ENCODE measurements at regions not wholly inside any gene's neighbourhood (a gene's known extent, or its start where the extent isn't known, plus 50 kb on each side); places are given as distances from the start of the nearest gene placed in this dataset.
"Not testable (repeated sequence)": the region's sequence is repeated elsewhere in the genome, so short reads cannot be mapped to it uniquely, and the experiment has no call there.

DNA sequence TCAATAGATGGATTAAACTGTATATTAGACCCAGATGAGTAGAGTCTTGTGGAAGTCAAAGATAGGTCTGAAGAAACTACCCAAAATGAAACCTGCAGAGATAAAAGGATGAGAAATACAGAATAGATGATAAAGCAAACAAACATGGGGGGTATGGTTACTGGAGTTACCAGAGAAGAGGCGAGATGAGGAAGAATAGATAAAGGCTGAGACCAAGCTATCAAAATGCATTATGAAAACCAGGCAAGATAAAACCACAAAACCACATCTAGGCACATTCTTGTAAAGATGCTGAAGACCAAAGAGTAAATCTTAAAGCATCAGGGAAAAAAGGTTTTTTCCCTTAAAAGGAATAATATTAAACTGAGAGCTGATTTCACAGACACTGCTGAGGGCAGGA, 271.8 kb upstream of the NBPF12 start:
- DNase-seq (ENCODE audit: low read depth); in situ Hi-C loops (cut with HindIII; ENCODE audit: low pct_unique_long_range_greater_than_20kb, low sequenced_read_pairs): not testable (repeated sequence)

DNA sequence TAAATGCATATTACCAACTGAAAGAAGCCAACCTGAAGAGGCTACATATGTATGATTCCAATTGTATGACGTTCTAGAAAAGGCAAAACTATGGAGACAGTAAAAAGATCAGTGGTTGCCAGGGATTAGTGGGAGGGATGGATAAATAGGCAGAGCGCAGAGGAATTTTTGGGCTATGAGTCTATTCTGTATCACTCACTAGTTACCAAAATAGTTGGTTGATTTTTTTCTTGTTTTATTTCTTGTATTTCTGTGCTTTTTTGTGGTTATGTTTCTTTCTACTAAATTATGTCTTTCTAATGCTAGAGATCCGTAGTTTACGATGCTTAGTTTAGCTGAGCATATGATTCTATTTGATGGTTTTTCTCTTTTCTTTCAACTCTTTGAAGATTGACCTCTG, 277.9 kb upstream of the NBPF12 start:
- in situ Hi-C loops (cut with HindIII; ENCODE audit: low pct_unique_long_range_greater_than_20kb, low sequenced_read_pairs) = not testable (repeated sequence)

DNA sequence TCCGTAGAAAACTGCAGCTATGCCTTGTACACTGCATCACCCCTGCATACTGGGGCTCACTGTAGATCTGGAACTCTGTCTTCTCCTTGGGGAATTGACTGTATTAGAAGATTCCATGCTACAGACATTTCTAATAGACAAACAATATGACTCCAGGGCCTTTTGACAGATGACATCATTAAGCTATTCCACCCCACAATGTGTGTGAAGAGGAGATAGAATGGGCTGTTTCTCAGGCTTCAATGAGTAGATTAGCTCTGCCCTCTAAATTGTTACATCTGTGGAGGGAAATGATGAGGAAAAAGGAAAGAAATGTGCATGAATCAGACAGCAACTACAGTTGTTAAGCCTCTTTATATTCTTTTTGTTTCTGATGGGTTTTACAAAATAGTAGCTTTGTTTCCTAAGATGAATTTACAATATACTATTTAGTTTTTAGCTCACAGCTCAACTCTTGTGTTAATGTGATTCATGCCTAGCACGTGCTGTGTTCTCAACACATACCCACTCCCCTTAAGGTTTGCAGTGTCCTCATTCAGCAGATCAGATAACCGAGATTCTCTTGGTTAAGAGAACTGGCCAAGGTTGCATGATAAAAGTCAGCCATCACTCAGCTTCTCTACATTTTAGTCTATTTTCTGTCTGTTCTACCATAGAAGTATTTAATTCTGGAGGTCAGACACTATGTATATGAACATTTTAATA, 281.6 kb upstream of the NBPF12 start:
- in situ Hi-C loops (cut with HindIII; ENCODE audit: low pct_unique_long_range_greater_than_20kb, low sequenced_read_pairs); DNase-seq (ENCODE audit: low read depth): not testable (repeated sequence)

More for the DNA sequence above, 277.9 kb upstream of the NBPF12 start:
- DNase-seq (ENCODE audit: low read depth) = not testable (repeated sequence)

DNA sequence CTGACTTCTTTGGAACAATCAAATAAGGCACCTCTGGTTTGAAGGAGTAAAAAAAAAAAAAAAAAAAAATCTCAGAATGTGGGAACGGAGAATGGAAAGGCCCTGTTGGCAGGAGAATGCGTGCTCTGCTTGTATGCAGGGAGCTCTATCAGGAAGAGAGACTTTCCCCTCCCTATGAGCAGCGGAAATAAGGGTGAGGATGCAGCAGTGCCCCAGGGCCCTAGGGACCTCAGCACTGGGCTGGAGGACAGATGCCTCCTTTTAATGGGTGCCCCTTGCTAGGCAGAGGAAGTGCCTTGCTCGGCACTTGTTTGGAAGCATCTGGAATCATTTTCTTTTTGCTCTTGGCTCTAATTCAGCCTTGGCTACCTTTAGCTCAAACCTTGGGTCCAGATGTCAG, 283.4 kb upstream of the NBPF12 start:
- DNase-seq (ENCODE audit: low read depth); in situ Hi-C loops (cut with HindIII; ENCODE audit: low pct_unique_long_range_greater_than_20kb, low sequenced_read_pairs): not testable (repeated sequence)

DNA sequence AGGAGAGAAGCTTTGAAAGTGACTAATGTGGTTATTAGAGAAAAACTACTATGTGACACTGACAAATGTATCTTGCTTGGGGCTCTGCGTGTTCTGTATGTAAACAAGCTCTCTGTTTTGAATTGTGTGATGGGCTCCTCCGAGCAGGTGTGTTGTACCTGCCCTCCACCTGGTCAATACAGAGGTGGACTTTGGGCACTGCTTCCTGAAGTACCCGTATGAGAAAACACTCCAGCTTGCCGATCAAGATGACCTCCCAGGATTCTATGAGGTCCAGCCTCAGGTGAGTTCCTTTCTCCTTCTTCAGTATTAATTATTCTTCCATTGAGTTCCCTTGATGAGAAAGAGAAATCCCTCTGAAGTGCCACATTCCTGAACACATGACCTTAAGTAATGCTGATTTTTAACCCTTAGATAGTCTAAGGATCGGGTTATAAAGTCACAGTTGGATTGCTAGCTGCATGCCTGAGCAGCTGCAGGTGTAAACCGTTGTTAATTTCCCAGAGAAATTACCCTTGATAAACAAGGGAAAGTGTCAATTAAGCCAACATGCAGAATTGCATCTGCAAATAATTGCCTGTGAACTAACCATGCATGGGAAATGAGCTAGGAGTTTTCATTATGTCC, 292.0 kb upstream of the NBPF12 start:
- in situ Hi-C loops (cut with HindIII; ENCODE audit: low pct_unique_long_range_greater_than_20kb, low sequenced_read_pairs); DNase-seq (ENCODE audit: low read depth): not testable (repeated sequence)

DNA sequence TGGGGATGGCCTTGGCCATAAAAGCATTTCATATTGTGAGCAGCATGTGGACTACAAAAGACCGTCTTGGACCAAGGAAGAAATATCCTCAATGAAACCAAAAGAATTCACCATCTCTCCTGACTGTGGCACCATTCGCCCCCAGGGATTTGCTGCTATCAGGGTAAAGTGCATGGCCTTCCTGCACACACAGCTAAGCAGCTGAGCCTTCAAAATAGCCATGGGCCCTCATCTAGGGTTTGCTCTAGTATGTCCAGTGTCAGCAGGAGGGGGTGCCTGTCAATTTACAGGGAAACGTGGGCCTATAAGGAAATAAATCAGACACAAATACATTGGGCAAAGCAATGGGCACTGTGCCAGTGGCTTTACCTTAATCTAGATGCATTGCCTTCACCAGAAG, 296.6 kb upstream of the NBPF12 start:
- in situ Hi-C loops (cut with HindIII; ENCODE audit: low pct_unique_long_range_greater_than_20kb, low sequenced_read_pairs); DNase-seq (ENCODE audit: low read depth): not testable (repeated sequence)

DNA sequence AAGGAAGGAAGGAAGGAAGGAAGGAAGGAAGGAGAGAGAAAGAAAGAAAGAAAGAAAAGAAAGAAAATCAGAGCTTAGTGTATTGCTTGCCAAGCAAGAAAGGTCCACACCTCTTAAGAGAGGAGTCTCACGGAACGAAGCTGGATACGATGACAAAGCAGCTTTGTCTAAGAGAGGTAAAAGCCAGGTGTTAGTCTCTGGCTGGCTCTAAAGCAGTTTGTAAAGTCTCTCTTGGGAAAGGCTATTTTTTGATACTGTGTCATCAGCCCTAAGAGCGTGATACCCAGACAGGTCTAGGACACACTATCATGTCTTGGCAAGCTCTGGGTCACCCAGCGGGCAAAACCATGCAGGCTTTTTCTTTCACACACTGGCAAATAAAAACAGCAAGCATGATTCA, 297.5 kb upstream of the NBPF12 start:
- DNase-seq (ENCODE audit: low read depth); in situ Hi-C loops (cut with HindIII; ENCODE audit: low pct_unique_long_range_greater_than_20kb, low sequenced_read_pairs): not testable (repeated sequence)

DNA sequence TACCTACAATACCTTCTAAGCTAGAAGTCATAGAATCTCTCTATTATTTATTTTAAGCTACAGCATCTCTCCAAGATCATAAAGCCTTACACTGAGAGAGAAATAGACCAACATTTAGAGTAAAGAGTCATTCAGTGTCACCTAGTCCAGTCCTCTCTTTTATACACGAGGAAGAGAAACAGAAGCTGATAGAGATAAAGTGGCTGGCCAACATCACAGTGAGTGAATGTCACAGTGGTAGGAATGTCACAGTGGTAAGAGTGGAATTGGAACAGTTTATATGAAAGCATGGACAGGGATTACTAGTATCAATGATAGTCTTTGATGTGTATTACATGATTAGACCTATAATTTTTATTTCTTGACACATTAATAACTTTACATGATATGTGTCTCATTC, 307.8 kb upstream of the NBPF12 start:
- not testable (repeated sequence) for DNase-seq (ENCODE audit: low read depth)

DNA sequence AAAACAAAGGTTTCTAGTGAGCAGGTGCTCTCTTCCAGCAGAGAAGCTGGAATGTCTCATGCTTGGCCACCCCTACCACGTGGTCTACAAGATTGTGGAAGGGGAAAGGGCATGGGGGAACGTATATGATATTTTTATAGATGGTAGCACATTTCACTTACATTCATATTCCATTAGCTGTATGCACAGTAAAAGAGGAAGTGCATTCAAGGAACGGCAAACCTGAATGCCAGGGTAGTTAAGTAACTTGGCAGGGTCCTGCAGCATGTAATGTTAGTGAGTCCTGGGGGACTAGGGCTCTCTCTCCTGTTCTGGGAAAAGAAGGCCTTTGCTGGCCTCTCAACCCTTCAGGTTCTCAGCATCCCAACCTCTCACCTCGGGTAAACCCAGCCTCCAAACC, 319.5 kb upstream of the NBPF12 start:
- DNase-seq (ENCODE audit: low read depth); in situ Hi-C loops (cut with HindIII; ENCODE audit: low pct_unique_long_range_greater_than_20kb, low sequenced_read_pairs): not testable (repeated sequence)

More for the DNA sequence above, 307.8 kb upstream of the NBPF12 start:
- in situ Hi-C loops (cut with HindIII; ENCODE audit: low pct_unique_long_range_greater_than_20kb, low sequenced_read_pairs) = not testable (repeated sequence)

DNA sequence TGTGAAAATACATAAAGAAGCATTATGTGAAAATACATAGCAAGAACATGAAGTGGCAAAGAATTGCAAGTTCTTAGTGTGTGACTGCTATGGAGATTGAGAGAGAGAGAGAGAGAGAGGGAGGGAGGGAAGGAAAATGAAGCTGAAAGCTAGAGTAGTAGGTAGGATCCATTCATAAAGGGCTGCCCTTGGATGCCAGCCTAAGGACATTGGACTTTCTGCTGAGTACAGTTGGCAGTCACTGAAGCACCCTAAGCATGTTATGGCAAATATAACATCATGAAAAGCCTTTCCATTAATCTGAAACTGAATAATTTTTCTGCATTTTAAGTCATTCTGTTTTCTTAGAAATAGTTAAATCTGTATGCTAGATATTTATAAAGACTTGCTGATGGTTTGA, 333.4 kb upstream of the NBPF12 start:
- in situ Hi-C loops (cut with HindIII; ENCODE audit: low pct_unique_long_range_greater_than_20kb, low sequenced_read_pairs) = not testable (repeated sequence)

DNA sequence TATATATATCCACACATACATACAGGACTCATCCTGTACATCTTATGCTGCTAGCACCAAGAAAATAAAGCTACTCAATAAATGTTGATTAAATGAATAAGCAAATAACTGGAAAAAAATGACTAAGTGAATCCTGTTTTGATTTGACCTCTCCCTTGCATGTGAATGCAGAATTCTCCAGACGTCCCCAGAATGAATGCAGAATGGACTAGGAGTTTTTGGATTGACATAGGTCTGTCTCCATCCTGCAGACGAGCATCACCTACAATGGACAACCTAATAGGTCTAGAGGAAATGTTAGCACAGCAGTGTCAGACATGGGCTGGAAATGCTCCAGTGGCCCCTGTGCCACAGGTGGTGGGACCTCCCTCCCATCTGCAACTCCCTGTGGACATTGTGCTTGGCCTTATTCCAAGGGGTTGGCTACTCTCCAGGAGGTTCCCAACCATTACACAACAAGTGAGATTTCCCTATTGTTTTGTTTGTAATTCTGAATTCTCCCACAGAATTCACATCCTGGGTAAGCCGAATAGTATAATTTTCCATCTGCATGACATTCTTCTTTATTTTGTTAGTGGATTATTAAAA, 337.3 kb upstream of the NBPF12 start:
- in situ Hi-C loops (cut with HindIII; ENCODE audit: low pct_unique_long_range_greater_than_20kb, low sequenced_read_pairs); DNase-seq (ENCODE audit: low read depth): not testable (repeated sequence)

More for the DNA sequence above, 333.4 kb upstream of the NBPF12 start:
- DNase-seq (ENCODE audit: low read depth) = not testable (repeated sequence)

DNA sequence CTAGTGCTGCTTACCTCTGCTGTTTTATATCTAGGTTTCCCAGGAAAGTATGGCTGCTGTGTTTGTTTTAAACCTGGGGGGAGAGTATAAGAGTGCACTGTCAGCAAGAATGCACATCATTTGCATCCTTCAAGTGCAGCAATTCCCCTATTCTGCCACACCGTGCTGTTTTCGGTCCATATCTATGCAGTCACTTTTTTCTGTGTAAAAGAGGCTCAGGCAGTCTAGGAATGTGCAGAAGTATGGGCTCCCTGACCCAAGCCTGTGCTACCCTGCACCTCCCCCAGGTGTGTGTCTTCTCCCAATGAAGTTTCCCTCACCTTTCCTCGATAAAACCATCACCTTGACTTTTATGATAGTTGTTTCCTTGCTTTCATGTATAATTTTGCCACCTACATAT, 338.2 kb upstream of the NBPF12 start:
- in situ Hi-C loops (cut with HindIII; ENCODE audit: low pct_unique_long_range_greater_than_20kb, low sequenced_read_pairs); DNase-seq (ENCODE audit: low read depth): not testable (repeated sequence)

DNA sequence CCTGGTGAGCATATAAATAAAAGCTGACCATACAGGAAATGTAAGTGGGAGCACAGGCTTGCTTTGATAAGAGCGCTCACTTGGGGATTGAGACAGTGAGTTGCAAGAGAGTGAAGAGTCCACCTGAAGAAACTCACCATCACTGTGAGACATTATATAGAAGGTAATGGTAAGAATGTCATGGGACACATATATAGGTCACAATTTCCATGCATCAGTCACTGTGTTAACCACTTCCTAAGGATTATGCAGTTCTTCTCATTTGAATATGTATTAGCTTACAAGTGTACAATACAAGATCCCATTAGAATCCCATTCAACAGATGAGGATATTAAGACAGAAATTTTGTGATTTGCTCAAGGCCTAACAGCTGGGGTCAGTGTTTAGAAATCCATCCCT, 352.4 kb upstream of the NOTCH2NLA start:
- in situ Hi-C loops (cut with HindIII; ENCODE audit: low pct_unique_long_range_greater_than_20kb, low sequenced_read_pairs); DNase-seq (ENCODE audit: low read depth): not testable (repeated sequence)

DNA sequence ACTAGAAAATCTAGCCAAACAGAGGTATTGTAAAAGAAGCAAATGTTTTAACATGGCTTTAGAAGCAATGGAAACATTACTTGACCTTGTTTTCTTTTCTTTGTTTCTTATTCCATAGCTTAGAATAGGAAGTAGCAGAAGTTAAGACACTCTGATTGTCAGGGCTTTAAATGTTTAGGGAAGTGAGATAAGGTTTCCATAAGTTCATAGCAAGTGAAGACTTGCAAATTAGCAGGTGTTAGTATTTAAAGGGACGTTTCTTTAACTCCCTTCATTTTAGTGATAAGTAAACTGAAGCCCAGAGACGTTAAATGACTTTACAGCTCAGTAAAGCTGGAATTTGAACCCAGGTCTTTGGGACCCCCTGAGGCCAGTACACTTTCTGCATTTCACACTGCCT, 338.7 kb upstream of the NOTCH2NLA start:
- DNase-seq (ENCODE audit: low read depth); in situ Hi-C loops (cut with HindIII; ENCODE audit: low pct_unique_long_range_greater_than_20kb, low sequenced_read_pairs): not testable (repeated sequence)

DNA sequence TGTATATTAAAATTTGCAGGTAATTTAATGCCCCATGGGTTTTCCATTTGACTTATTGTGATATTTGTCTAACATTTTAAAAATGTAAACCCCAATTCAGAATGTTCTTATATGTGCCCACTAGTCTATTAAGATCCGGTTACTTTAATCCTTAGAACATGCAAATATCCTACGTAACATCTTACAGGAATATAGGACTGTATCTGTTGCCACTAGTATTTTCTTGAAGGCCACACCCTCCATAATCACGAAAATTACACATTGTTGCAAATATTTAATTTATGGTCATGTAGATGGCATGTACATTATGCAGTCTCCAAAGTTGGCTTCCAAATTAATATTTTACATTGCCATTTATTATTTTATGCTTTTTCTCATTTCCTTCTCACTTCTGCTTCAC, 329.2 kb upstream of the NOTCH2NLA start:
- in situ Hi-C loops (cut with HindIII; ENCODE audit: low pct_unique_long_range_greater_than_20kb, low sequenced_read_pairs); DNase-seq (ENCODE audit: low read depth): not testable (repeated sequence)

DNA sequence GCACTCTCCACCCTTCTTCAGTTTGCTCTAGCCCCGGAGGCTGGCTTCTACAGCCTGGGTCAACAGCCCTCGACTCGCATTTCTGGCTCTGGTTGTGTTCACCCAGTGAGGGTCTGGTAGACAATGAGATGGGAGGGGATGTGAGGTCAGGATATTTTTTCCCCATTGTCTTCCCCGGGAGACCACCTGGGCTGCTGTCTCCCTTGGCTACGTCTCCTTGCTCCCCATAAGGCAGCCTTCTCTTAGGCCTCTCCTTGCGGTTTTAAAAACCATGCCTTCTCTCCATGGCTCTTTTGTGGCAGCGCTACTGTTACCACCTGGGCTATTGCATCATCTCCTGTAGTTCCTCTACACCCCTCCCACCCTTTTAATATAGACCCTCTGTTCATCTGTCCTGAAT, 327.6 kb upstream of the NOTCH2NLA start:
- DNase-seq (ENCODE audit: low read depth); in situ Hi-C loops (cut with HindIII; ENCODE audit: low pct_unique_long_range_greater_than_20kb, low sequenced_read_pairs): not testable (repeated sequence)

DNA sequence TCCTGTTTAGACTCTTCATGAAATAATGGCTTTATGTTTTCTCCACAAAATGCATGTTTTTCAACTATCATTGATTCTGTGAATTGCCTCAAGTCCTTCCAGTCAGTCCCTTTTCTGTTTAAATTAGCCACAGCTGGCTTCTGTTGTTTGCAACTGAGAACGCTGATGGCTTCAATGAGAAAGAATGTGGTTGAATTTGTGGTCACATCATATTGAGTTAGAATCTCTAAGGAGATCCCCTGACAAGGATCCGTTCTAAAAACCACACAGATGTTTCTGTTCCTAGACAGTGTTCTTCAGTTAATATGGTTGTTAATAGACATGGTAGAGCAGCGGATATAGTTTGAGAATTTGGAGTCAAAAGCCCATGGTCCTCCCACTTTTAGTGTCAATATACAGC, 323.6 kb upstream of the NOTCH2NLA start:
- in situ Hi-C loops (cut with HindIII; ENCODE audit: low pct_unique_long_range_greater_than_20kb, low sequenced_read_pairs); DNase-seq (ENCODE audit: low read depth): not testable (repeated sequence)

DNA sequence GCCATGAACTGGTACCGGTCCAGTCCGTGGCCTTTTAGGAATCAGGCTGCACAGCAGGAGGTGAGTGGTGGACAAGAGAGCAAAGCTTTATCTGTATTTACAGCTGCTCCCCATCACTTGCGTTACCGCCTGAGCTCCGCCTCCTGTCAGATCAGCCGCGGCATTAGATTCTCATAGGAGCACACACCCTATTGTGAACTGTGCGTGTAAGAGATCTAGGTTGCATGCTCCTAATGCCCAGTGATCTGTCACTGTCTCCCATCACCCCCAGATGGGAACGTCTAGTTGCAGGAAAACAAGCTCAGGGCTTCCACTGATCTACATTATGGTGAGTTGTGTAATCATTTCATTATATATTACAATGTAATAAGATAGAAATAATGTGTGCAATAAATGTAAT, 319.9 kb upstream of the NOTCH2NLA start:
- DNase-seq (ENCODE audit: low read depth); in situ Hi-C loops (cut with HindIII; ENCODE audit: low pct_unique_long_range_greater_than_20kb, low sequenced_read_pairs): not testable (repeated sequence)

DNA sequence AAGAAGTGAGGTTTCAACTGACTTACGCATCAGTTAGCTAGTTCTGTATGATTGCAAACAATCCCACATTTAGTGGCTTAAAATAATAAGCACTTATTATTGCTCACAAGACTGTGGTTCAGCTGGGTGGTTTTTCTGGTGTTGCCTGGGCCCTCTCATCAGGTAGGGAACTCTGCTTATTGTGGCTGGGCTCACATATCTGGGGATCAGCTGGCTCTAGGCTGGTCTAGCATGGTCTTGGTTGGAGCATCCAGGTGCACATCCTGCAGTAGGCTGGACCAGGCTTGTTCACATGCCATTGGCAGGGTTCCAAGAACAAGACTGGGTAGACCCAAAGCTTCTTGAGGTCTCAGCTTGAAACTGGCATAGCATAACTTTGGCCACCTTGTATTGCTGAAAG, 317.4 kb upstream of the NOTCH2NLA start:
- in situ Hi-C loops (cut with HindIII; ENCODE audit: low pct_unique_long_range_greater_than_20kb, low sequenced_read_pairs); DNase-seq (ENCODE audit: low read depth): not testable (repeated sequence)

Data from Caki2 (cell line).